GM23338 (cell line): ENCODE measurements at regions not wholly inside any gene's neighbourhood (a gene's known extent, or its start where the extent isn't known, plus 50 kb on each side); places are given as distances from the start of the nearest gene placed in this dataset.

Experiments used
- ATAC-seq: fragments of 200-7000 bp; cut with Tn5 transposase; 3 replicates; pipeline ENCODE4 v1.9.1; 2020
- DNase-seq: peaks from one replicate; pipeline ENCODE4 v3.0.0-alpha.2; 2015; ENCODE audit warnings: low spot score
- H2AFZ ChIP-seq: fragments of 200-600 bp; sonication (generic); 2 replicates; pipeline ENCODE4 v1.8.0; 2016; ENCODE audit warnings: antibody characterized with exemption, mild to moderate bottlenecking, moderate library complexity
- H3F3A ChIP-seq: fragments of 200-600 bp; sonication (generic); replicated peaks from 2 replicates; pipeline ENCODE4 v1.8.0; 2017; ENCODE audit warnings: antibody characterized with exemption, mixed run types, low read depth
- H3K27ac ChIP-seq: fragments of 200-600 bp; sonication (generic); 2 replicates; pipeline ENCODE4 v1.6.1; 2016; ENCODE audit warnings: low read depth
- H3K27me3 ChIP-seq: fragments of 200-600 bp; sonication (generic); 2 replicates; pipeline ENCODE4 v1.8.0; 2016; ENCODE audit warnings: mild to moderate bottlenecking, mixed run types, moderate library complexity; ENCODE audit not compliant: insufficient read depth
- H3K36me3 ChIP-seq: fragments of 200-600 bp; sonication (generic); 2 replicates; pipeline ENCODE4 v1.8.0; 2016; ENCODE audit warnings: mild to moderate bottlenecking; ENCODE audit not compliant: insufficient read depth
- H3K4me1 ChIP-seq: fragments of 200-600 bp; sonication (generic); 2 replicates; pipeline ENCODE4 v1.8.0; 2016; ENCODE audit warnings: mild to moderate bottlenecking, moderate library complexity; ENCODE audit not compliant: insufficient read depth
- H3K4me2 ChIP-seq: fragments of 200-600 bp; sonication (generic); 2 replicates; pipeline ENCODE4 v1.7.1; 2017; ENCODE audit warnings: mixed run types
- H3K4me3 ChIP-seq: fragments of 200-600 bp; sonication (generic); 2 replicates; pipeline ENCODE4 v1.6.1; 2016; ENCODE audit warnings: mixed run types
- H3K79me2 ChIP-seq: fragments of 200-600 bp; sonication (generic); replicated peaks from 2 replicates; pipeline ENCODE4 v1.8.0; 2017; ENCODE audit warnings: mild to moderate bottlenecking; ENCODE audit not compliant: insufficient read depth
- H3K9me2 ChIP-seq: fragments of 200-600 bp; sonication (generic); 2 replicates; pipeline ENCODE4 v1.8.0; 2017; ENCODE audit not compliant: insufficient read depth
- H4K20me1 ChIP-seq: fragments of 200-600 bp; sonication (generic); replicated peaks from 2 replicates; pipeline ENCODE4 v1.8.0; 2017; ENCODE audit warnings: mild to moderate bottlenecking; ENCODE audit not compliant: insufficient read depth
- H3K27ac Mint-ChIP-seq: 2 replicates; pipeline ENCODE4 v1.8.0; 2020; ENCODE audit warnings: inconsistent platforms, mild to moderate bottlenecking, moderate library complexity, mixed read lengths
- H3K27me3 Mint-ChIP-seq: 3 replicates; pipeline ENCODE4 v1.8.0; 2022; ENCODE audit warnings: low read depth, mild to moderate bottlenecking, moderate library complexity, mixed read lengths, inconsistent platforms; ENCODE audit not compliant: insufficient read depth, poor library complexity
- H3K36me3 Mint-ChIP-seq: 3 replicates; pipeline ENCODE4 v1.8.0; 2021; ENCODE audit warnings: low read depth, mild to moderate bottlenecking, inconsistent platforms, moderate library complexity, mixed read lengths
- H3K4me1 Mint-ChIP-seq: 3 replicates; pipeline ENCODE4 v1.8.0; 2020; ENCODE audit warnings: mild to moderate bottlenecking, inconsistent platforms, mixed read lengths
- H3K4me3 Mint-ChIP-seq: 3 replicates; pipeline ENCODE4 v1.8.0; 2021; ENCODE audit warnings: moderate library complexity, mild to moderate bottlenecking, inconsistent platforms, mixed read lengths
- H3K9me3 Mint-ChIP-seq: 3 replicates; pipeline ENCODE4 v1.8.0; 2020; ENCODE audit warnings: moderate library complexity, mild to moderate bottlenecking, inconsistent platforms, mixed read lengths
- CREB1 ChIP-seq: fragments of 250-450 bp; sonication (Bioruptor Pico); IDR thresholded peaks from 2 replicates; pipeline ENCODE4 v1.5.0; 2020; ENCODE audit warnings: low read depth, mild to moderate bottlenecking, moderate library complexity
- CTCF ChIP-seq, 2 experiments: fragments of 200-600 bp in 1 of 2; sonication (generic) in 1 of 2; conservative IDR thresholded peaks; 2 replicates each; pipeline versions ENCODE4 v1.5.1 to v1.6.1; 2016 to 2017; ENCODE audit warnings: antibody characterized with exemption in 2 of 2, low read depth in 2 of 2, mild to moderate bottlenecking in 2 of 2, moderate library complexity in 1 of 2
- ETS1 ChIP-seq: IDR thresholded peaks from 2 replicates; pipeline ENCODE4 v1.6.1; 2016; ENCODE audit warnings: antibody characterized with exemption
- EZH2 ChIP-seq: fragments of 200-600 bp; sonication (generic); IDR thresholded peaks from one replicate; pipeline ENCODE4 v1.8.0; 2017; ENCODE audit warnings: antibody characterized with exemption, mild to moderate bottlenecking, low read depth; ENCODE audit not compliant: unreplicated experiment
- EZH2phosphoT487 ChIP-seq: fragments of 200-600 bp; sonication (generic); IDR thresholded peaks from one replicate; pipeline ENCODE4 v1.8.1; 2018; ENCODE audit warnings: antibody characterized with exemption; ENCODE audit not compliant: unreplicated experiment
- NANOG ChIP-seq: IDR thresholded peaks from 2 replicates; pipeline ENCODE4 v1.6.1; 2016; ENCODE audit warnings: antibody characterized with exemption, borderline replicate concordance
- POLR2AphosphoS5 ChIP-seq: IDR thresholded peaks from 2 replicates; pipeline ENCODE4 v1.6.1; 2016; ENCODE audit warnings: antibody characterized with exemption, low read depth
- REST ChIP-seq: IDR thresholded peaks from one replicate; pipeline ENCODE4 v1.6.1; 2018; ENCODE audit warnings: antibody characterized with exemption; ENCODE audit not compliant: unreplicated experiment
- STAT1 ChIP-seq: IDR thresholded peaks from one replicate; pipeline ENCODE4 v1.6.1; 2016; ENCODE audit warnings: antibody characterized with exemption; ENCODE audit not compliant: unreplicated experiment
- ZNF114 ChIP-seq: fragments of 250-450 bp; sonication (Bioruptor Pico); IDR thresholded peaks from 2 replicates; pipeline ENCODE4 v1.5.0; 2020; ENCODE audit warnings: mild to moderate bottlenecking, moderate library complexity
- ZNF331 ChIP-seq: fragments of 250-450 bp; sonication (Bioruptor Pico); IDR thresholded peaks from 2 replicates; pipeline ENCODE4 v1.5.0; 2020; ENCODE audit warnings: low read depth, mild to moderate bottlenecking, moderate library complexity

GRCh38 chr2:8592736-8593135 lies 89.1 kb upstream of the ID2 start:
- Histone ChIP-seq H3K36me3 (no peaks in the 10 kb centered on the region), H3K4me3 (no peak overlapping the region), H3F3A (no peaks in the 10 kb centered on the region), H3K4me1 (no peaks in the 10 kb centered on the region), H3K4me2 (no peak overlapping the region), H3K9me2 (no peaks in the 10 kb centered on the region), H2AFZ (no peak overlapping the region), H4K20me1 (no peaks in the 10 kb centered on the region), H3K27me3 (no peaks in the 10 kb centered on the region), H3K79me2 (no peaks in the 10 kb centered on the region), H3K27ac (no peak overlapping the region)
- no peak for DNase-seq
- H3K27ac Mint-ChIP-seq = no peak overlapping the region
- H3K27me3 Mint-ChIP-seq = peaks cover 4% of the 10 kb centered on the region
- no peaks in the 10 kb centered on the region; the same call in 2 of the 3 replicates for H3K4me1 Mint-ChIP-seq
- no peak for ATAC-seq
- no peaks in the 10 kb centered on the region for H3K9me3 Mint-ChIP-seq
- no peak for TF ChIP-seq EZH2phosphoT487
- H3K36me3 Mint-ChIP-seq = no peaks in the 10 kb centered on the region
- no peak overlapping the region for H3K4me3 Mint-ChIP-seq

GRCh38 chr2:8593243-8593642 lies 88.6 kb upstream of the ID2 start:
- H3K9me2 ChIP-seq = no peaks in the 10 kb centered on the region
- H3K79me2 ChIP-seq = no peaks in the 10 kb centered on the region
- no peaks in the 10 kb centered on the region for H3K4me1 ChIP-seq
- DNase-seq (no peak), ATAC-seq (no peak)
- no peaks in the 10 kb centered on the region for H3F3A ChIP-seq
- H3K4me1 Mint-ChIP-seq = no peaks in the 10 kb centered on the region; the same call in 1 of the 3 replicates
- H3K27ac ChIP-seq = no peak overlapping the region
- H3K36me3 ChIP-seq = no peaks in the 10 kb centered on the region
- H3K27me3 Mint-ChIP-seq = peaks cover 4% of the 10 kb centered on the region
- H2AFZ ChIP-seq = no peak overlapping the region
- H3K36me3 Mint-ChIP-seq = no peaks in the 10 kb centered on the region
- H3K4me2 ChIP-seq = no peak overlapping the region
- H3K27ac Mint-ChIP-seq = no peak overlapping the region
- H4K20me1 ChIP-seq = no peaks in the 10 kb centered on the region
- no peaks in the 10 kb centered on the region for H3K27me3 ChIP-seq
- H3K9me3 Mint-ChIP-seq = no peaks in the 10 kb centered on the region
- H3K4me3 Mint-ChIP-seq = no peak overlapping the region
- H3K4me3 ChIP-seq = no peak overlapping the region
- TF ChIP-seq POLR2AphosphoS5 (no peak), ZNF331 (CRISPR knock-in tag) (no peak), STAT1 (no peak), ZNF114 (CRISPR knock-in tag) (no peak), EZH2 (no peak), ETS1 (no peak), NANOG (no peak), EZH2phosphoT487 (no peak), CREB1 (CRISPR knock-in tag) (no peak), REST (no peak), CTCF (conservative IDR thresholded peaks at IDR 0.05; ENCODE audit: low read depth in 2 of 2) (no peak)
